HG03521 (cell line): ENCODE measurements at regions not wholly inside any gene's neighbourhood (a gene's known extent, or its start where the extent isn't known, plus 50 kb on each side); places are given as distances from the start of the nearest gene placed in this dataset.

Experiments used
- ATAC-seq: cut with Tn5 transposase; IDR thresholded peaks from one replicate; pipeline ENCODE4 v1.9.1; 2021; ENCODE audit warnings: mild to moderate bottlenecking, moderate library complexity; ENCODE audit not compliant: unreplicated experiment

DNA sequence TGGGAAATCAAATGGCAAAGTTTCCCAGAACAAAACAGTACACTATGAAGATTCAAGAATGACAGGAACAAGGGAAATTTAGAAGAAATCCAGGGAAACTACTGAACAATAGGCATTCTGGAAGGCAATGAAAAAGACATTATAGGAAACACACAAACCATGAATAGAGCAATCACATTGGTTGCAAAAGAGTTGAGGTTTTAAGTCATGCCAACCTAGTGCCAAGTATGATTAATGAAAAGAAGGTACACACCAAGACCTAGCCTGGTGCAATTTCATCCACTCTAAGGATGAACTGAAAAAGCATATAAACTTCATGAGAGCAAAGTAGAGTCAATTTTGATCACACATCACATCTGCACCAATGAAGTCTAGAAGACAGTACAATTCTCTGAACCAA lies 326.9 kb downstream of the PDHA2 start:
- no peak for ATAC-seq

DNA sequence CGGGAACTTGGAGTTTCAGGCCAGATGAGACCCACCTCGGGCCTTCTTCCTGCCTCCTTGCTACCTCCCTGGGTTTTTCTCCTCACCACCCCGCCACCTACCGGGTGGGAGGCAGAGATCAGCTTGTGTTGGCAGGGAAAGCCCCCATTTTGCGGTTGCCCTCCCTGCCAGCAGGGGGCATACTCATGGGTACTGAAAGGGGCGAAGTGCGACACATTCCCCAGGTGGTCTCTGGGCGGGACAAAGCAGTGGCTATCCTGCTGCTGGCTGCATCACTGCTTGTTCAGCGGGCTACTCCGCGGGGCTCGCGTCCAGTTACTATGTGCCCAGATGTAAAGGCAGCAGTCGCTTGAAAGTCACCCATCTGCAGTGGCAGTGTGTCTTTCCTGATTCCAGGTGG lies 330.3 kb downstream of the PDHA2 start:
- no peak for ATAC-seq

GRCh38 chr4:96173756-96174155 lies 333.9 kb downstream of the PDHA2 start:
- no peak for ATAC-seq

DNA sequence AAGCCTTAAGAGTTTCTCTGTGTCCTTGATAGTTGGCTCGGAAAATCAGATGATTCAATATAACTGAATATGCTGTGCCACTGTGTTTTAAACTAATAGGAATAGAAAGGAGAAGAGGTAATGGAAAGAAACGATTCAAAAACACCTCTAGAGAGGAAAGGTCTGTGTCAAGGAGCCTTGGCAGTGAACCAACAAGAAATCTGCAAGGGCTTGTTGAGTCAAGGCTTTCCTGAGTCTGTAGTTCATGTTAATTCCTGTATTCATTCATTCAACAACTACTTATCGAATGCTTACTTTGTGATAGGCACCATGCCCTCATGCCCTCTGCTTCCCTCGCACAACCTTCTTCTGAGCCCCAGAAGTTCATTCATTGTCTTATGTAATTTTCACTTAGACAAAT lies 336.0 kb downstream of the PDHA2 start:
- no peak for ATAC-seq

DNA sequence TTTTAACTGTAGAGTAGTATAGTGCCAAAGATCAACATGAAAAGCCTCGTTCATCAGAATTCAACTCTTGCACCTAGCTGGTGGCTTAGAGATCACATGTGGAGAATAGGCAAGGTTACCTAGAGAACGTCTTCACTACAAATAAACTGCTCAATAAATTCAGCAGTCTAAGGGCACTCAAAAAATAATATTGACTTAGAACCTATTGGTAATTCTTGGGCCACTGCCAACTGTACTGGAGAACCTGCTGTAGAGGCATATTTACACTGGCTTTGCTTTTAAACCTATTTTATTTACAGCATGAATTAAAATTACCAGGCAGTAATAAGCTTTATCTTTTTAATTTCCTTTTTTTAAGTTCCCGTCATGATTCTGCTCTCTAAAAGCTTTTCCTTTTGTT lies 343.7 kb downstream of the PDHA2 start:
- no peak for ATAC-seq

- no peak for ATAC-seq
Observed at GRCh38 chr4:96186593-96186992, 346.7 kb downstream of the PDHA2 start.

- no peak for ATAC-seq
Observed at GRCh38 chr4:96189761-96190160, 349.9 kb downstream of the PDHA2 start.

GRCh38 chr4:96193061-96193460 lies 353.2 kb downstream of the PDHA2 start:
- no peak for ATAC-seq

- no peak for ATAC-seq
Observed at GRCh38 chr4:96194993-96195392, 355.1 kb downstream of the PDHA2 start.

- ATAC-seq = no peak
Observed at GRCh38 chr4:96205143-96205936, 365.4 kb downstream of the PDHA2 start.

GRCh38 chr4:96227515-96227914 lies 387.6 kb downstream of the PDHA2 start:
- ATAC-seq = no peak

GRCh38 chr4:96228463-96228862 lies 388.6 kb downstream of the PDHA2 start:
- ATAC-seq = no peak

DNA sequence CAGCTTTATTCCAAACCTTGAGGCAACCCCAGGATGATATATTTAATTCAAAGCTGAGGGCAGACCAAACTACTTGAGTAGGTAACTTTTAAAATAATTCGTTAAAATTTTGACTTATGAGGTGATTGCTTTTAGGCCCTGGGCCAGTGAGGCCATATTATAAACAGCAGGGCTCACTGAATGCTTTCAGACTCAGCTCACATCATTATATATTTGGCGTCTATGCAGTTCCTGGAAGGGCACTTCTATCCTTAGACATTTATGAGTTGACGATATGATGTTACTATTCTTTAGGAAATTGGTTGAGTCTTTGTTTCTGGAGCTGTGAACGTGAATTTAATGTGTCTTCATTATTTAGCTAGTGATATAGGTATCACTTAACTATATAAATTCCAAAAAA lies 400.1 kb downstream of the PDHA2 start:
- no peak for ATAC-seq

DNA sequence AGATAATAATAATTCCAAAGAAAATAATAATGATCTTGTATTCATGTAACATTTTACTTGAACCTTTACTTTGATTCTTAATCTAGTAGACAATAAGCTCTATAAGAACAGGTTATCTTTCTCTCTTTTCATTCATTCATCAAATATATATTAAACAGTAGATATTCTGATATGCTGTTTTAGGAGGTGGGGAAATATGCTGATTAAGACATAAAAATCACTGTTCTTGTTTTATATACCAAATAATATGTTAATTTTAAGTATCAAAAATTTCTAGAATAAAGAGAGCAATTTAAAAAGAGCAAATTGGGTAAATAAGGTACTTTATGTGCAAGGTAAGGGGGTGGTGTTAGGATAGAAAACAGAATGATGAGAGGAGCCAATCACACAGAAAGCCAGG lies 401.9 kb downstream of the PDHA2 start:
- no peak for ATAC-seq

GRCh38 chr4:96247096-96247495 lies 407.2 kb downstream of the PDHA2 start:
- ATAC-seq = no peak

DNA sequence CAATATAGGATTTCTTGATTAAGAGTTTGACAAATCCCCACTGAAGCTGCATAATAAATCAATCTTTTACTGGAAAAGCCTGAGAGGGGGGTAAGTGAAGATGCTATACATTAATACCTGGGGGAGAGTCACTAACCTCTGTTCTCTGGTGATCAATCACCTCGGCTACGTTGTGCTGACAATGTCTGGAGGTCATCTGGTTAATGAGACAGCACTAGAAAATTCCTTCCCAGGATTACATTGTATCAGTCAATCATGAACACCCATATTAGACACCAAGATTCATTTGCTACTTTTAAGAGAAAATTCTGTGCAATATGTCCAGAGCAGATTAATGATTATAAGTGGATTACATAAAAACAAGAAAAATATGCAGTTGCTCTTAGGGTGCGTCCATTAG lies 408.3 kb downstream of the PDHA2 start:
- ATAC-seq = no peak

- ATAC-seq = no peak
Observed at GRCh38 chr4:96260064-96260682, 420.3 kb downstream of the PDHA2 start.

- ATAC-seq = no peak
Observed at GRCh38 chr4:96262057-96262456, 422.2 kb downstream of the PDHA2 start.

DNA sequence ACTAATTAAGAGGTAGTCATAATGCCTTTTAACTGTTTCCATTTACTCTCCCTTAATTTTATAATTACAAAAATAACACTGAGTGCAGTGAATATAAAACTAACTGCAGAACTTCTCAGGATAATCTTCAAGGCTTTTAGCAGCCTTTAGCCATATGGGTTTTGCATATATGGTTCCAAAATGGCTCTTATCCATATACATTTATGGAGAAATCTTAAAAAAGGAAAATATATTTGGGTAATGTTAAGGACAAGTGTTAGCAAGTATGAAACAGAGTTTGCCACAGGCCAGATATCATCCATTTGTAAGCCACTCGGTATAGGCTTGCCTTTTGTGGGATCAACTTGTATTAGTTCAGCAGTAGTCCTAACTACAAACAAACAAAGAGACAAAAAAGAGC lies 423.4 kb downstream of the PDHA2 start:
- no peak for ATAC-seq

DNA sequence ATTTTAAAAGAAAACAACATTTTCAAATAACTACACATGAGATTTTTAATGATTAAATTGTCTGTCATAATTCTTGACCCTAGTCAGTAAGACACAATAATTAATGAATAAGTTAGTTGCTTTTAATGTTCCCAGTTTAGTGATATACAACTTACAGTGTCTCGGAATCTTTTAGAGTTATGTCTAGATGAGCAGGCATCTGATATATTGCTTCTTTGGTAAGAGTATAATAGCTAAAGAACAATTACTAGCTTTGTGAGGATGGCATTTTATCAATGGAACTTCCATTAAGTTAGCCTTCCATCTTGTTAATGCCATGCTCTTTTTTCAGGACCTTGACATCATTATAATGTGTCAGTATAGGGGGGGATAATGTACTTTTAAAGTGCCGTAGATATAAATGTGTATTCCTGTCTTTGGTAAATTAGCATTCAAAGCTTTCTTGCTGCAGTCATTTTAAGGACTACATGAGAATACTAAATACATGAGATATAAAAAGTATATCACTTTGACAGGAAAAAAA lies 425.1 kb downstream of the PDHA2 start:
- no peak for ATAC-seq

DNA sequence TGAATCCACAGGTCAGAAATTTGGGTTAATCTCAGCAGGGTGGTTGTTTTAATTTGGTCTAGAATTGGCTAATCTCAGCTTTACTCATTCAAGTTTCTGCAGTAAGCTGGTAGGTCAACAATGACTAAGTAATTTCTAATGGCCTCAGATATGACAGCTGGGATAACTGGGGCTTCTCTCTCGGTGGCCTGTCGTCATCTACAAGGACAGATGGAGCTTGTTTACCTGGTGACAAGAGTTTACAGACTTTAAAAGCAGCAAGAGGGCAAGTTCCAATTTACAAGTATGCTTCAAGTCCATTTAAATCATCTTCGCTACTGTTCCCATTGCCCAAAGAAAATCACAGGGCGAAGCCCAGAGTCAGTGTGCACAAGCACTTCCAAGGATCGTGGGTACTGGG lies 453.9 kb downstream of the PDHA2 start:
- ATAC-seq = no peak

GRCh38 chr4:96295143-96295741 lies 455.3 kb downstream of the PDHA2 start:
- no peak for ATAC-seq
